ENCODE measurements at regions not wholly inside any gene's neighbourhood (a gene's known extent, or its start where the extent isn't known, plus 50 kb on each side); places are given as distances from the start of the nearest gene placed in this dataset.

DNA sequence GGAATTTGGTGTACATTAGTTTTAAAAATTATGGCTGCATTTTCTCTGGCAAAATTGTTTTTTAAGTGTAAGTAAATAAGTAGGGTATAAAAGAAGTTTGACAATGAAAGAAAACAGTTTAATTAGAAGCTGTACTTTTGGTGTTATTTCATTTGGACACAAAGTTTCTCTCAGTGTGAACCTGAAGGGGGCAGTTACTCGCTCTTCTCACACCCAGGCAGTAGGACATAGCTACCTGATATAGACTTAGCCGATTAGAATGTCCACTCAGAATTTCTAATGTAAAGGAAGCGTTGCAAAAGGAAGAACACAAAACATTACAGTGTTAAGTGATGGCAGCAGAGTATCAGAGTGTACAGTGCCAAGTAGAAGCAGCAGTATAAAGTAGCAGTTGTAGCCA is 311.9 kb upstream of the TECRL start:
- Histone ChIP-seq H3K4me1 (ENCODE audit: insufficient read depth, low read length) (no peaks in the 10 kb centered on the region), H3K79me2 (ENCODE audit: insufficient read depth, low read length) (no peaks in the 10 kb centered on the region), H3K9me3 (ENCODE audit: insufficient read depth, low read length, severe bottlenecking) (peaks cover 7% of the 10 kb centered on the region), H3K27ac (ENCODE audit: low read length) (no peak overlapping the region), H4K20me1 (ENCODE audit: insufficient read depth, low read length) (no peaks in the 10 kb centered on the region), H3K4me2 (ENCODE audit: insufficient read depth, low read length) (no peak overlapping the region), H3K4me3 (ENCODE audit: low read depth in 1 of 2, low read length in 2 of 2) (no peak overlapping the region), H3K9ac (ENCODE audit: low read depth, low read length) (no peak overlapping the region), H3K36me3 (ENCODE audit: insufficient read depth, low read length) (no peaks in the 10 kb centered on the region), H3K27me3 (ENCODE audit: insufficient read depth, low read length, poor library complexity) (no peaks in the 10 kb centered on the region), H2AFZ (ENCODE audit: low read depth, low read length) (no peak overlapping the region)
- no peak for ATAC-seq (ENCODE audit: insufficient read depth, low read depth)
- TF ChIP-seq, protein P1, sequence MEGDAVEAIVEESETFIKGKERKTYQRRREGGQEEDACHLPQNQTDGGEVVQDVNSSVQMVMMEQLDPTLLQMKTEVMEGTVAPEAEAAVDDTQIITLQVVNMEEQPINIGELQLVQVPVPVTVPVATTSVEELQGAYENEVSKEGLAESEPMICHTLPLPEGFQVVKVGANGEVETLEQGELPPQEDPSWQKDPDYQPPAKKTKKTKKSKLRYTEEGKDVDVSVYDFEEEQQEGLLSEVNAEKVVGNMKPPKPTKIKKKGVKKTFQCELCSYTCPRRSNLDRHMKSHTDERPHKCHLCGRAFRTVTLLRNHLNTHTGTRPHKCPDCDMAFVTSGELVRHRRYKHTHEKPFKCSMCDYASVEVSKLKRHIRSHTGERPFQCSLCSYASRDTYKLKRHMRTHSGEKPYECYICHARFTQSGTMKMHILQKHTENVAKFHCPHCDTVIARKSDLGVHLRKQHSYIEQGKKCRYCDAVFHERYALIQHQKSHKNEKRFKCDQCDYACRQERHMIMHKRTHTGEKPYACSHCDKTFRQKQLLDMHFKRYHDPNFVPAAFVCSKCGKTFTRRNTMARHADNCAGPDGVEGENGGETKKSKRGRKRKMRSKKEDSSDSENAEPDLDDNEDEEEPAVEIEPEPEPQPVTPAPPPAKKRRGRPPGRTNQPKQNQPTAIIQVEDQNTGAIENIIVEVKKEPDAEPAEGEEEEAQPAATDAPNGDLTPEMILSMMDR (IDR thresholded peaks at IDR 0.05; ENCODE audit: borderline replicate concordance, extremely low read depth, low read length, poor library complexity, severe bottlenecking) = no peak
- TF ChIP-seq EZH2 (IDR thresholded peaks at IDR 0.05; ENCODE audit: borderline replicate concordance, low read depth, low read length, severe bottlenecking) = no peak
- DNase-seq = no peak

GRCh38 chr4:64718091-64718490 is 308.8 kb upstream of the TECRL start:
- H3K79me2 ChIP-seq (ENCODE audit: insufficient read depth, low read length) = no peaks in the 10 kb centered on the region
- no peak overlapping the region for H3K27ac ChIP-seq (ENCODE audit: low read length)
- H3K4me3 ChIP-seq (ENCODE audit: low read depth in 1 of 2, low read length in 2 of 2) = no peak overlapping the region
- no peaks in the 10 kb centered on the region for H3K36me3 ChIP-seq (ENCODE audit: insufficient read depth, low read length)
- no peak overlapping the region for H3K9ac ChIP-seq (ENCODE audit: low read depth, low read length)
- ATAC-seq (ENCODE audit: insufficient read depth, low read depth) = no peak
- H3K9me3 ChIP-seq (ENCODE audit: insufficient read depth, low read length, severe bottlenecking) = peaks cover 7% of the 10 kb centered on the region
- no peaks in the 10 kb centered on the region for H3K27me3 ChIP-seq (ENCODE audit: insufficient read depth, low read length, poor library complexity)
- no peak for DNase-seq
- no peak overlapping the region for H2AFZ ChIP-seq (ENCODE audit: low read depth, low read length)
- no peak for TF ChIP-seq EZH2 (IDR thresholded peaks at IDR 0.05; ENCODE audit: borderline replicate concordance, low read depth, low read length, severe bottlenecking)
- TF ChIP-seq, protein P1 (IDR thresholded peaks at IDR 0.05; ENCODE audit: borderline replicate concordance, extremely low read depth, low read length, poor library complexity, severe bottlenecking) = peak; percentile 28
- no peak overlapping the region for H3K4me2 ChIP-seq (ENCODE audit: insufficient read depth, low read length)
- no peaks in the 10 kb centered on the region for H4K20me1 ChIP-seq (ENCODE audit: insufficient read depth, low read length)
- H3K4me1 ChIP-seq (ENCODE audit: insufficient read depth, low read length) = no peaks in the 10 kb centered on the region

DNA sequence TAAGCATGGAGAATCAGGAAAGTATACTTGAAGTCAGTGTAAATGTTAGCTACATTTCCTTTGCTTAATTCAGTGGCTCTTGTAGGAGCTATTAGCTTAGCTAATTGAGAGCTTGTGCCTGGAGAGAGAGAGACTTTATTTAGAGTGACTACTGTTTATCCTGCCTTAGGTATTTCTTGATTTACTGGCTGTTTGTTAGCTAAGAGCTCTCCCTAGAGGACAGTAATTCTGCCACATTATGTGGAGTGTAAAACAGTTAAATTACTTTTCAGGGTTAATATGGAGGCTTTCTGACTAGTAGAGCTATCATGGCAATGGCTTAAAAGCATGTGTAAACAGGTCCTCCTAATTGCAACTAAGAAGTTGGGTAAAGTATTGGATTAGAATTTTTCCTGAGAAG is 306.5 kb upstream of the TECRL start:
- no peaks in the 10 kb centered on the region for H3K36me3 ChIP-seq (ENCODE audit: insufficient read depth, low read length)

More for the DNA sequence above, 306.5 kb upstream of the TECRL start:
- no peak for DNase-seq
- no peak for TF ChIP-seq EZH2 (IDR thresholded peaks at IDR 0.05; ENCODE audit: borderline replicate concordance, low read depth, low read length, severe bottlenecking)
- TF ChIP-seq, protein P1 (IDR thresholded peaks at IDR 0.05; ENCODE audit: borderline replicate concordance, extremely low read depth, low read length, poor library complexity, severe bottlenecking) = no peak
- H3K9ac ChIP-seq (ENCODE audit: low read depth, low read length) = no peak overlapping the region
- H3K79me2 ChIP-seq (ENCODE audit: insufficient read depth, low read length) = no peaks in the 10 kb centered on the region
- no peaks in the 10 kb centered on the region for H3K4me1 ChIP-seq (ENCODE audit: insufficient read depth, low read length)
- H3K9me3 ChIP-seq (ENCODE audit: insufficient read depth, low read length, severe bottlenecking) = peaks cover 7% of the 10 kb centered on the region
- H3K27ac ChIP-seq (ENCODE audit: low read length) = no peak overlapping the region
- no peaks in the 10 kb centered on the region for H3K27me3 ChIP-seq (ENCODE audit: insufficient read depth, low read length, poor library complexity)
- H3K4me2 ChIP-seq (ENCODE audit: insufficient read depth, low read length) = no peak overlapping the region
- H2AFZ ChIP-seq (ENCODE audit: low read depth, low read length) = peak overlapping the region; percentile 13; the same call in 1 of the 2 replicates
- H3K4me3 ChIP-seq (ENCODE audit: low read depth in 1 of 2, low read length in 2 of 2) = no peak overlapping the region
- ATAC-seq (ENCODE audit: insufficient read depth, low read depth) = no peak
- H4K20me1 ChIP-seq (ENCODE audit: insufficient read depth, low read length) = no peaks in the 10 kb centered on the region
